ENCODE measurements at regions not wholly inside any gene's neighbourhood (a gene's known extent, or its start where the extent isn't known, plus 50 kb on each side); places are given as distances from the start of the nearest gene placed in this dataset.
A peak's percentile ranks its signal among the peaks of the same experiment; 100 is the strongest.

- Histone ChIP-seq H3K9me3 (peaks cover 0 to 4% (median 0%) of the 10 kb centered on the region in 8 donors), H3K4me1 (no peaks in the 10 kb centered on the region), H3K36me3 (no peaks in the 10 kb centered on the region), H3K27me3 (replicated peaks in 1 of 7) (no peaks in the 10 kb centered on the region), H3K4me3 (no peak overlapping the region), H3K27ac (no peak overlapping the region)
- 86 to 96% (median 88%) methylated on average over 5 of the region's 5 CpGs for WGBS, 5 donors
- TF ChIP-seq CTCF (IDR thresholded peaks at IDR 0.05 in 8 of 11, conservative IDR thresholded peaks at IDR 0.05 in 3 of 11) (peak in 10 of 11 experiments; percentile 16 to 67 (median 56)), POLR2A (IDR thresholded peaks at IDR 0.05) (no peak), POLR2AphosphoS5 (IDR thresholded peaks at IDR 0.05) (no peak)
- DNase-seq: no peak
- intact Hi-C loops (cut with DNase I; ENCODE audit: low total_unique reads): no loop called here
Measured at GRCh38 chr2:144162652-144163051, 357.3 kb downstream of the ZEB2 start.

GRCh38 chr2:144161061-144161460, 358.9 kb downstream of the ZEB2 start:
- 94 to 99% (median 95%) methylated on average over 3 of the region's 3 CpGs for WGBS, 5 donors
- TF ChIP-seq POLR2A (IDR thresholded peaks at IDR 0.05) (no peak), POLR2AphosphoS5 (IDR thresholded peaks at IDR 0.05) (no peak), CTCF (IDR thresholded peaks at IDR 0.05 in 8 of 11, conservative IDR thresholded peaks at IDR 0.05 in 3 of 11) (no peak)
- no peak for DNase-seq
- Histone ChIP-seq H3K4me1 (no peaks in the 10 kb centered on the region), H3K4me3 (no peak overlapping the region), H3K9me3 (no peaks in the 10 kb centered on the region), H3K27ac (no peak overlapping the region), H3K36me3 (no peaks in the 10 kb centered on the region), H3K27me3 (replicated peaks in 1 of 7) (no peaks in the 10 kb centered on the region)
- intact Hi-C loops (cut with DNase I; ENCODE audit: low total_unique reads): no loop called here

- TF ChIP-seq POLR2AphosphoS5 (IDR thresholded peaks at IDR 0.05) (no peak), POLR2A (IDR thresholded peaks at IDR 0.05) (no peak), CTCF (IDR thresholded peaks at IDR 0.05 in 8 of 11, conservative IDR thresholded peaks at IDR 0.05 in 3 of 11) (no peak)
- Histone ChIP-seq H3K4me3 (no peak overlapping the region), H3K27me3 (replicated peaks in 1 of 7) (no peaks in the 10 kb centered on the region), H3K27ac (no peak overlapping the region), H3K9me3 (no peaks in the 10 kb centered on the region), H3K36me3 (no peaks in the 10 kb centered on the region), H3K4me1 (no peaks in the 10 kb centered on the region)
- 92 to 97% (median 94%) methylated on average over 4 of the region's 4 CpGs for WGBS, 5 donors
- DNase-seq: no peak
- intact Hi-C loops (cut with DNase I; ENCODE audit: low total_unique reads): no loop called here
Measured at GRCh38 chr2:144159240-144159639, 360.7 kb downstream of the ZEB2 start.

- Histone ChIP-seq H3K27me3 (replicated peaks in 1 of 7) (no peaks in the 10 kb centered on the region), H3K4me3 (no peak overlapping the region), H3K36me3 (no peaks in the 10 kb centered on the region), H3K27ac (no peak overlapping the region), H3K9me3 (no peaks in the 10 kb centered on the region), H3K4me1 (peaks cover 0 to 5% (median 3%) of the 10 kb centered on the region in 6 donors)
- intact Hi-C loops (cut with DNase I; ENCODE audit: low total_unique reads): no loop called here
- WGBS, 5 donors: 97 to 99% (median 97%) methylated on average over 2 of the region's 2 CpGs
- no peak for DNase-seq
- TF ChIP-seq CTCF (IDR thresholded peaks at IDR 0.05 in 8 of 11, conservative IDR thresholded peaks at IDR 0.05 in 3 of 11) (no peak), POLR2A (IDR thresholded peaks at IDR 0.05) (no peak), POLR2AphosphoS5 (IDR thresholded peaks at IDR 0.05) (no peak)
Measured at GRCh38 chr2:144158096-144158495, 361.8 kb downstream of the ZEB2 start.

All from spleen (tissue), 11 donors.